Posterior vena cava (tissue), 2 donors: ENCODE measurements at regions not wholly inside any gene's neighbourhood (a gene's known extent, or its start where the extent isn't known, plus 50 kb on each side); places are given as distances from the start of the nearest gene placed in this dataset.
"Not testable (repeated sequence)": the region's sequence is repeated elsewhere in the genome, so short reads cannot be mapped to it uniquely, and the experiment has no call there.

Experiments
- DNase-seq: peaks from one replicate; pipeline ENCODE4 v3.0.0-alpha.2; 2020; ENCODE audit warnings: low spot score
- intact Hi-C, 2 donors: fragments of 100-400 bp; cut with DNase I; formaldehyde crosslinking; loops; one replicate each; pipeline versions ENCODE4 v1.14.1 to v1.14.2; 2022 to 2023
- donor health status: DM: yes; HTN: yes; CAD: no.
- donor health status: DM: yes; HTN: yes; CAD: no.

- intact Hi-C loops, DNase-seq: not testable (repeated sequence)
Observed at GRCh38 chr5:136812270-136812669, 446.9 kb upstream of the TRPC7 start.

DNA sequence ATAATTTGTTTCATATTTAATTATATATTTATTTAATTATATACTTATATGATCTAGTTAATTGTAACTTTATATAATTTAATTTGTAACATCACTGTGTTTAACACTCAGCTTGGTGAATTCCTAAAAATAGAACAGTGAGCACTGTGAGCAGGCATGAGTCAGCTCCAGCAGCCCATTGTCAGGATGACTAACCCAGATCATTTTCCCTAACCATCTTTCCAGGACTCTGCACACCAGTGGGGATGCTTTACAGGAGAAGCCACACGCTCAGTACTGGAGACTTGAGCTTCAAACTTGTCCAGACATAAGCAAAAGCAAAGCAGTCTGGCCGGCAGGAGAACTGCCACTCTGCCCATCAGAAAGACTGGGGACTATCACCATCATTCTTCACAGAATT is 446.2 kb upstream of the TRPC7 start:
- no peak for DNase-seq
- intact Hi-C loops, result no loop called here

DNA sequence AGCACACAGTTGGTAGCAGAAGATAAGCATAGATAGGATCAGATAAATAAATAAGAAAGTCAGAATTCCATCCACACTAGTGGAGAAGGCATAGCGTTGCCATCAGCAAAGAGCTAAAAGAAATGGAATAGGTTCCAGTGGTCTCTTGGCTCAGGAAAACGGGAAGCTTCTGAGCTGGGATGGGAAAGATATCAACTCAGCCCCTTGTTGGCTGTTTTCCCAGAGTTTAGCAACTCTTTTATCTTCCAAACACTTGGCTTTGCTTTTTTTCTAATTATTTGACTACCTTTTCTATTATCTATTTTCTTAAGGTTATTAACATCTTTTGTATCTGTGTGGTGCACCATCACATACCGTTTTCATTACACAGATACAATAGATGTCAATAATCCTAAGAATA is 445.7 kb upstream of the TRPC7 start:
- DNase-seq, result no peak
- intact Hi-C loops, result no loop called here

DNA sequence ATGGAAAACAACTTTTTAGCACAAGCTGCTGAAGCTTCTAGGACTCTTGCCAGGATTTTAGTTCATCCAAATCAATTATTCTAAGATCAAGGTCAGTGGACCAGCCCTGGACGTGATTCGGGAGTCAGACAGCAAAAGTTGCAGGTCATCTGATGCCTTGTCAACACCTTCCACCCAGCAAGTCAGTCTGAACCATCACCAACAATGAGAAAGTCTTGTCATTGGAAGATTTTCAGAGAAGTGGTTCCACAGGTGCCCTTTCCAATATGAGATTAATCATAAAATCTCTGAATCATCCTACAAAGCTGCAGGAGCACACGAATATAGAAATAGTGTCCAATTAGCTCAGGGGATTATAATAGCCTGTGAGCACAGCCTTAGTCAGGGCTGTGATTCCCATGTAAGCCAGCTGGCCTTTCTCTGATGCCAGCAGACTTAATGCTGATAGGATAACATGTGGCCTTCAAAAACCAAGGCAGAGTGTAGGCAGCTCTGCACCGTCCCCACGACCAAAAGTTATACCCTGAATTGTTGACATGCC is 445.0 kb upstream of the TRPC7 start:
- no peak for DNase-seq
- intact Hi-C loops, result no loop called here

DNA sequence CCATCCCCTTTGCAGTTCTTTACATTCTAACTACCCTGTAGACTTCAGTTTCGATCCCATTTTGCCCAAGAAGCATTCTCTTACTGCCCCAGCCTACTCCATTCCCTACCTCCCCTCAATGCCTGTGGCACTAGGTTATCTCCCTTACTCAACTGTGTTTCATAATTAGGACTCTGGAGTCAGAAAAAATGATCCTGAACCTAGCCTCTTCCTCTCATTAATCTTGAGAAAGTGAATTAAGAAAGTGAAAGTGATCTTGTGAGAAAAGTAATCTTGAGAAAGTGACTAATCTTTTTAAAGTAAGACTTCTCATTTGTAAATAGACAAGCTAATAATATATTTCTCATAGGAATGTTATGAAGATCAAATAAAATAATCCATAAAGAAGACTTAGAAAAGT is 444.0 kb upstream of the TRPC7 start:
- intact Hi-C loops, result loop anchor here in 1 of 2 donors (2.0 kb wide), 1 partner anchor 55 kb away; no protein-coding TSS in a partner anchor
- no peak for DNase-seq

GRCh38 chr5:136808756-136809155 is 443.4 kb upstream of the TRPC7 start:
- intact Hi-C loops, result loop anchor here in 1 of 2 donors (2.0 kb wide), 1 partner anchor 56 kb away; no protein-coding TSS in a partner anchor
- no peak for DNase-seq

DNA sequence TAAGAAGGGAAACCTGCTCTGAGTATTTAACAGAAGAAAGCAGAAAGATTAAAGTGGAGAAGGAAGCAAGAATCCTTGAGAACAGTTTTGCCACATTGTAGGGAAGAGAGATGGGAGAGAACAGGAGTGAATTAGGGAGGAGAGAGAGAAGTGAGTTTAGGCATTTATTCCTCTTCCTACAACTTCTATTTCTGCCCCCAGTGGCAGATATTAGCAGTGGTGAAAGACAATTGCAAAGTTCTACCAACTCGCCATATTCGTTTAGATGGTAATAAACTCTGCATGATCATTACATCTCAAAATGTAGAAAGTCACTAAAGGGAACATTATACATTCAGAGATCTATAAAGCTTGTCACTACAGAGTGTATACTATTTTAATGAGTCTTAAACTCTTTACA is 440.1 kb upstream of the TRPC7 start:
- no peak for DNase-seq

DNA sequence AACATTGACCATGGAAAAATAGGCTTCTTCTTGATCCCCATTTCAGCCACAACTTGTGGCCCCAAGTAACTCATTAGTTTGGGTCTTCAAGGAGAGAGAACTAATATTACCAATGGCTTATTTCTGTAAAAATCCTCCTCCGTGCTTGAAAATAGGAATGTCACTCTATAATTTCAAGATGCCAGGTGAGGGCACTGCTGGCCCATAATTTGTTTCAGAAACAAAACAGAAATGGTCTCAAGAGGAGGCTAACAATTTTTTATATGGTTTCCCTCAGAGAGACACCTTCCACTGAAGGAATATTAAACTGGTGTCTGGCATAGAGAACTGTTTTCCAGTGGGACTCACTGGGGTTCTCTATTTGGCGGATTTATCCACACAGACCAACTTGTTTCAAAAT is 437.0 kb upstream of the TRPC7 start:
- no peak for DNase-seq
- intact Hi-C loops, result no loop called here

More for the DNA sequence above, 440.1 kb upstream of the TRPC7 start:
- intact Hi-C loops, result no loop called here

- intact Hi-C loops, result no loop called here
Observed at GRCh38 chr5:136799806-136800372, 434.5 kb upstream of the TRPC7 start.

DNA sequence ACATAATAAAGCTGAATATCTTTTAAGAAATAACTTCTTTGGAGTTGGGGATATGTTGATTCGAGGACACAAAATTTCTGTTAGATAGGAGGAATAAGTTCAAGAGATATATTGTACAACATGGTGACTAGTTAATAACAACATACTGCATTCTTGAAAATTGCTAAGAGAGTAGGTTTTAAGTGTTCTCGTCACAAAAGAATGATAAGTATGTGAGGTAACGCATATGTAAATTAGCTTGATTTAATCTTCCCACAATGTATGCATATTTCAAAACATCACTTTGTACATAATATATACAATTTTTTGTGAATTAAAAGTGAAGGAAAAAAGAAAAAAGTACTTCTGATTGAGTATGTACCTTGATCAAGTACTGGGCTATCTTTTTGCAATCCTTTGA is 428.0 kb upstream of the TRPC7 start:
- no peak for DNase-seq
- intact Hi-C loops, result no loop called here

More at GRCh38 chr5:136799806-136800372, 434.5 kb upstream of the TRPC7 start:
- DNase-seq, result no peak

GRCh38 chr5:136781464-136781863 is 416.1 kb upstream of the TRPC7 start:
- intact Hi-C loops, result no loop called here
- no peak for DNase-seq

GRCh38 chr5:136780518-136780917 is 415.2 kb upstream of the TRPC7 start:
- intact Hi-C loops, result no loop called here
- DNase-seq, result no peak

- intact Hi-C loops, result no loop called here
- DNase-seq, result no peak
Observed at GRCh38 chr5:136776022-136776927, 410.9 kb upstream of the TRPC7 start.

- DNase-seq, result no peak
- intact Hi-C loops, result no loop called here
Observed at GRCh38 chr5:136772491-136772890, 407.1 kb upstream of the TRPC7 start.

DNA sequence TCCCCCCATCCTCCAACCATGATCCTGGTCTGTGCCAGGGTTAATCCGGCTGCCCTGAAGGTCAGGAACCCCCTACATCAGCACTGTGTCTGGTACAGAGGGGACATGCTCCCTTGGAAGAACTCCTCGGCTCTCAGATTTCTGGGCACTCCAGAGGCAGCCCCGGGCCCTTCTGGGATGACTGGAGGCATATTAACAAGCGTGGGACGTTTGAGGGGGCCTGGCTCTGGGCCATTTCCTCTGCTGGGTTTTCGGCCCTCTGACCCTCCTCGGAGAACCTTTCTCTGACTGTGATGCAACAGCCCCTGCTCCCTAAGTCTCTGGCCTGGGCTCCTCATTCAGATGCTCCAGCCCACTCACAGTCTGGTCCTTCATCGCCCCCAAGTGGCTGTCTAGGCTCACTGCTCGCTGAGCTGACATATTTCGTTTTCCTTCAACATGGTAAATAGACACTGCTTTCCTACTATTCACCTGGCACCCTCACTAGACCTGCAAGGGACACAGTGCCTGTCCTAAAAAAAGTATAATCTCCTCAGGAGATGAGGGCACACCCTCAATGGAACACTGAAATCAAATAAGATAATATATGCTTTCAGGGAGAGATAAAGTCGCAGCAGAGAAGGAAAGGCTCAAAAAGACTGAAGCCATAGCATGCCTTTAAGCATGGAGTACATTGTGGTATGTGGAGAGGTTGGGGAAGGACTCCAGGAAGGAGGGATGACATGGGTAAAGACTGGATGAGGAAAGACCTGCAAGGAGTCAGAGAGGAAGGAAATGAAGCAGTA is 404.7 kb upstream of the TRPC7 start:
- intact Hi-C loops, result no loop called here

DNA sequence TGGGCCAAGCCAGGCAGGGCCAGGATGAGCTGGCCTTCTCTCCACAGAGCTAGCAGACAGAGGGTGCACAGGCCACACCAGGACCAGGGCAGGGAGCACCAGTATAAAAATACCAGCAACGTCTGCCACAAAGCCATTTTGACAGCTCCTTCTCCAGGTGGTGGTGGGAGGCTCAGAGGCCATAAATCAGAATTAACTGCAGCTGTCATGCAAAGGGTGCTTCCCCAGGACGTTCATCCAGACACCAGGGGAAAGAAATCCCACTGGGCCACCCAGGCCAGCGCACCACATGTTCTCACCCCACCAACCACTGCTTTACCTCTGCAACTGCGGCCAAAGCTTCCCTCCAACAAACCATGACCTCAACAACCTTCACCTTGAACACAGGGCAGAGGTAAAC is 403.7 kb upstream of the TRPC7 start:
- intact Hi-C loops, result no loop called here

More for the DNA sequence above, 404.7 kb upstream of the TRPC7 start:
- DNase-seq, result peak; percentile 83

GRCh38 chr5:136768457-136768856 is 403.1 kb upstream of the TRPC7 start:
- intact Hi-C loops, result no loop called here
- DNase-seq, result no peak

More for the DNA sequence above, 403.7 kb upstream of the TRPC7 start:
- DNase-seq, result no peak

DNA sequence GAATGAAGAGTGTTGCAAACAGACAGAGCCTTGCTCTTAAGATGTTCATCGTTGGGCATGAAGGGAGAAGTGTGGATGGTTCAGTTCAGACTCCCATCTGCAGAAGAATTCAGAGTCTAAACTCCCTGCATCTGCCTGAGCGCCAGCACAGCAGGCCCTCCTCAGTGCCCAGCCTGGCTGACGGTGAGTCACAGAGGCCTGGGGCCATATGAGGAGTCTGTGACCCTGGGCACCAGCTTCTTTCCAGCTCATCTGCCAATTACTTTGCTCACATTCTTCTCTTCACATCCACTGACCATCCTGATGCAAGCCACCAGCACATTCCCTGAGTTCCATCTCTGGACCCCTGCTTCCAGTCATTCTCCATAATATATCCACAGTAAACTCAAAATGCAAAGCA is 401.1 kb upstream of the TRPC7 start:
- DNase-seq, result no peak
- intact Hi-C loops, result no loop called here

- intact Hi-C loops, result no loop called here
- no peak for DNase-seq
Observed at GRCh38 chr5:136764601-136765000, 399.3 kb upstream of the TRPC7 start.

DNA sequence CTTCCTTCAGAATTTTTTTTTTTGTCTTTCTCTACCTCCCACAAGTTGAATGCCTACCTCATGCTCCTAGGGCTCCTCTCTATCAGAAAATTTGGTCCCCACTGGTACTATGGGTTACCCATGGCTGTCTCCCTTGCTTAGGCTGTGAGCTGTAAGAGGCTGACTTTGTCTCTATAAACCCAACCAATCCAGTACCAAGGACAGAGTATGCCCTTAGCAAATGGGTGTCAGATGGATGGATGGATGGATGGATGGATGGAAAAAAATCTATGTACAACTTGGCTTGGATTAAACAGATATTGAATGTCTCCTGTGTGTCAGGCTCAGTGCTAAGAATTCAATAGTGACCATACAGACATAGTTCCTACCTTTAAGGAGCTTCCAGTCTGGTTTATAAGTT is 398.2 kb upstream of the TRPC7 start:
- DNase-seq, result no peak
- intact Hi-C loops, result no loop called here
